ENCODE measurements at regions not wholly inside any gene's neighbourhood (a gene's known extent, or its start where the extent isn't known, plus 50 kb on each side); places are given as distances from the start of the nearest gene placed in this dataset.

GRCh38 chr4:104751468-104751867, 256.8 kb upstream of the CXXC4 start:
- TF ChIP-seq CTCF (IDR thresholded peaks at IDR 0.05) (no peak), POLR2A (IDR thresholded peaks at IDR 0.05) (no peak)

Measured in adrenal gland (tissue), 5 donors.